OCI-LY1 (cell line): ENCODE measurements at regions not wholly inside any gene's neighbourhood (a gene's known extent, or its start where the extent isn't known, plus 50 kb on each side); places are given as distances from the start of the nearest gene placed in this dataset.
"Not testable (repeated sequence)": the region's sequence is repeated elsewhere in the genome, so short reads cannot be mapped to it uniquely, and the experiment has no call there.

Source experiments
- H2AFZ ChIP-seq: fragments of 200-600 bp; sonication (generic), shearing (Covaris generic); 2 replicates; pipeline ENCODE4 v1.6.0; 2014; ENCODE audit warnings: antibody characterized with exemption, mild to moderate bottlenecking, low read length
- H3F3A ChIP-seq: fragments of 200-600 bp; sonication (generic), shearing (Covaris generic); 2 replicates; pipeline ENCODE4 v1.6.0; 2014; ENCODE audit warnings: mild to moderate bottlenecking, antibody characterized with exemption, low read length, moderate library complexity; ENCODE audit not compliant: insufficient read depth
- H3K27ac ChIP-seq: fragments of 200-600 bp; sonication (generic); 2 replicates; pipeline ENCODE4 v1.5.1; 2014; ENCODE audit warnings: low read length, mixed run types, mild to moderate bottlenecking, low read depth; ENCODE audit not compliant: poor library complexity, severe bottlenecking
- H3K27me3 ChIP-seq: fragments of 200-600 bp; sonication (generic); 2 replicates; pipeline ENCODE4 v1.6.0; 2014; ENCODE audit warnings: antibody characterized with exemption, mild to moderate bottlenecking, low read length, moderate library complexity; ENCODE audit not compliant: insufficient read depth
- H3K36me3 ChIP-seq: fragments of 200-600 bp; sonication (generic); 2 replicates; pipeline ENCODE4 v1.6.1; 2014; ENCODE audit warnings: mild to moderate bottlenecking, antibody characterized with exemption, low read length, moderate library complexity, mixed read lengths; ENCODE audit not compliant: insufficient read depth
- H3K4me1 ChIP-seq: fragments of 200-600 bp; sonication (generic); 2 replicates; pipeline ENCODE4 v1.5.1; 2014; ENCODE audit warnings: mild to moderate bottlenecking, low read length, moderate library complexity; ENCODE audit not compliant: insufficient read depth, severe bottlenecking
- H3K4me2 ChIP-seq: fragments of 200-600 bp; sonication (generic), shearing (Covaris generic); 2 replicates; pipeline ENCODE4 v1.6.1; 2014; ENCODE audit warnings: low read length
- H3K4me3 ChIP-seq: fragments of 200-600 bp; sonication (generic); 2 replicates; pipeline ENCODE4 v1.5.1; 2014; ENCODE audit warnings: low read length, low read depth, mild to moderate bottlenecking, mixed read lengths; ENCODE audit not compliant: poor library complexity, severe bottlenecking
- H3K79me2 ChIP-seq: fragments of 200-600 bp; shearing (Covaris generic); 2 replicates; pipeline ENCODE4 v1.6.1; 2016; ENCODE audit warnings: mixed run types, low read length, mixed read lengths; ENCODE audit not compliant: insufficient read depth
- H3K9ac ChIP-seq: fragments of 200-600 bp; sonication (generic), shearing (Covaris generic); 2 replicates; pipeline ENCODE4 v1.6.1; 2014; ENCODE audit warnings: mild to moderate bottlenecking, low read length, mixed read lengths
- H3K9me2 ChIP-seq: fragments of 200-600 bp; sonication (generic), shearing (Covaris generic); 2 replicates; pipeline ENCODE4 v1.6.1; 2014; ENCODE audit warnings: low read depth, mild to moderate bottlenecking, low read length, mixed read lengths
- H3K9me3 ChIP-seq: fragments of 200-600 bp; shearing (Covaris generic); 2 replicates; pipeline ENCODE4 v1.6.1; 2014; ENCODE audit warnings: low read length, mixed read lengths
- H4K20me1 ChIP-seq: fragments of 200-600 bp; sonication (generic), shearing (Covaris generic); 2 replicates; pipeline ENCODE4 v1.6.0; 2016; ENCODE audit warnings: mild to moderate bottlenecking, low read length; ENCODE audit not compliant: insufficient read depth
- EZH2 ChIP-seq: fragments of 200-600 bp; sonication (generic), shearing (Covaris generic); IDR thresholded peaks from 2 replicates; pipeline ENCODE4 v1.8.0; 2017; ENCODE audit warnings: borderline replicate concordance, mixed run types, mild to moderate bottlenecking, antibody characterized with exemption, low read length, moderate library complexity, mixed read lengths
- TF ChIP-seq, protein P1 (sequence below): fragments of 200-600 bp; sonication (generic), shearing (Covaris generic); IDR thresholded peaks from 2 replicates; pipeline ENCODE4 v1.5.1; 2017; ENCODE audit warnings: mild to moderate bottlenecking, antibody characterized with exemption, low read length, moderate library complexity, mixed read lengths

DNA sequence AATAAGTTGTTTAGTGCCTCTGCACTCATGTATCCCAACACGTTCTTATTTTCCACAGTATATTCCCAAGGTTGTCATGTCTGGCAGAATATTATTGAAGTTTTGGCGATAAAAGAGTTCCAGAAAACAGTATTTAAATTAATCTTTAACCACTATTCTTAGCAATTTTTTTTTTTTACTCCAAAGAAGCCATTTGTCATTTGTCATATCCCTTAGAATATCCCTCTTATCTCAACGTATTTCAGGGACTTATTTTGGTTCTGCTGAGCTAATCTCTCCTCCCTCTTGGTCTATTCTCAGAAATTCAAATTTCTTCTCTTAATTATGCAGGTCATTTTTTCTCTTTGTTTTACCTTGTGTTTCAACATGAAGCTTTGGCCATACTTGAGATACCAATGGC, 643.4 kb downstream of the ANKRD7 start:
- Histone ChIP-seq H3K27me3 (no peaks in the 10 kb centered on the region), H2AFZ (no peak overlapping the region), H3K27ac (no peak overlapping the region), H3K4me2 (no peak overlapping the region), H3K36me3 (no peaks in the 10 kb centered on the region), H3K9me3 (no peaks in the 10 kb centered on the region), H3K4me1 (no peaks in the 10 kb centered on the region), H3K4me3 (no peak overlapping the region), H3K79me2 (no peaks in the 10 kb centered on the region), H4K20me1 (no peaks in the 10 kb centered on the region), H3F3A (no peaks in the 10 kb centered on the region), H3K9me2 (no peaks in the 10 kb centered on the region), H3K9ac (no peak overlapping the region)
- no peak for TF ChIP-seq EZH2
- TF ChIP-seq, protein P1, sequence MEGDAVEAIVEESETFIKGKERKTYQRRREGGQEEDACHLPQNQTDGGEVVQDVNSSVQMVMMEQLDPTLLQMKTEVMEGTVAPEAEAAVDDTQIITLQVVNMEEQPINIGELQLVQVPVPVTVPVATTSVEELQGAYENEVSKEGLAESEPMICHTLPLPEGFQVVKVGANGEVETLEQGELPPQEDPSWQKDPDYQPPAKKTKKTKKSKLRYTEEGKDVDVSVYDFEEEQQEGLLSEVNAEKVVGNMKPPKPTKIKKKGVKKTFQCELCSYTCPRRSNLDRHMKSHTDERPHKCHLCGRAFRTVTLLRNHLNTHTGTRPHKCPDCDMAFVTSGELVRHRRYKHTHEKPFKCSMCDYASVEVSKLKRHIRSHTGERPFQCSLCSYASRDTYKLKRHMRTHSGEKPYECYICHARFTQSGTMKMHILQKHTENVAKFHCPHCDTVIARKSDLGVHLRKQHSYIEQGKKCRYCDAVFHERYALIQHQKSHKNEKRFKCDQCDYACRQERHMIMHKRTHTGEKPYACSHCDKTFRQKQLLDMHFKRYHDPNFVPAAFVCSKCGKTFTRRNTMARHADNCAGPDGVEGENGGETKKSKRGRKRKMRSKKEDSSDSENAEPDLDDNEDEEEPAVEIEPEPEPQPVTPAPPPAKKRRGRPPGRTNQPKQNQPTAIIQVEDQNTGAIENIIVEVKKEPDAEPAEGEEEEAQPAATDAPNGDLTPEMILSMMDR = no peak

DNA sequence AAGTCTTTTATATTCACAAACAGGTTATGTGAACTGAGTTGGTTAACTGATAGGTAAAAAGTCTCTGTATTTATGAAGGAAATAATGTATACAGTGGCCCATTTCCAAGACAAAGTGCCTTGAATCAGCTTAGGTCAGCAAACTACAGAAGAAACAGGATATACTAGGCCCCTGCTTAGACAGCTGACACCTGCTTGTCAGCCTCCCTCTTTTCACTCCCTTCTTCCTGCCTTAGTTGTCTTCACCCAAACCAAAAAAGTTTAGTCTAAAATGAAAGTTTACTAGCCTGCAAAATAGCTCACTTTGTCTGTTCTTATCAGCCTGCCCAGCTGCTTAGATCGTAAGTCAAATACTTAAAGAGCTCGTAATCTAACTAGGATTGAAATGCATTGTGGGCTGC, 644.6 kb downstream of the ANKRD7 start:
- not testable (repeated sequence) for H3K4me2 ChIP-seq, H3K4me3 ChIP-seq, H3K9me2 ChIP-seq, H3K79me2 ChIP-seq, H3K36me3 ChIP-seq, H3F3A ChIP-seq, H3K27me3 ChIP-seq, H3K27ac ChIP-seq, H3K9ac ChIP-seq, H3K4me1 ChIP-seq, H4K20me1 ChIP-seq, H3K9me3 ChIP-seq, H2AFZ ChIP-seq

DNA sequence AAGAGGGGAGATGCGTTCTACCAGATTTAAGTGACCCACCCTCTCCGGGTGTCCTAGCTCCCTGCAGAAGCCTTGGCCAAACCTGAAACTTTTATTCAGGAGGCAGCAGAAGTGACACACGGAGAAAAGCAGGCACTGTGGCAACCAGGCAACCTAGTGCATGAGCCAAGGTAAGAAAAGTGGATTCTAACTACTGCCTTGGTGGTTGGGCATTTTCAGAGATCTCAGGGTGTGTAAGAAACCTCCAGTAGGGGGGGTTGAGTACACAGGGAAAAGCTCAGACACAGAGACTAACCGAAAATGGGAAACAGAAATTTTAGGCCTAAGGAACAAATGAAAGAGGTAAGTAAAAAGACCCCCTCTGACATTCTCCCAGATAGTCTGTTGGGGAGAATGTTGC, 645.7 kb downstream of the ANKRD7 start:
- Histone ChIP-seq H3K27me3 (no peaks in the 10 kb centered on the region), H3K9ac (no peak overlapping the region), H3K9me3 (no peaks in the 10 kb centered on the region), H3K4me3 (no peak overlapping the region), H3K4me1 (no peaks in the 10 kb centered on the region), H2AFZ (no peak overlapping the region), H3K79me2 (no peaks in the 10 kb centered on the region), H3K36me3 (no peaks in the 10 kb centered on the region), H4K20me1 (no peaks in the 10 kb centered on the region), H3K9me2 (no peaks in the 10 kb centered on the region), H3F3A (no peaks in the 10 kb centered on the region), H3K4me2 (no peak overlapping the region), H3K27ac (no peak overlapping the region)
- no peak for TF ChIP-seq EZH2
- TF ChIP-seq, protein P1 = peak; percentile 56; the same call in 1 of the 2 replicates

DNA sequence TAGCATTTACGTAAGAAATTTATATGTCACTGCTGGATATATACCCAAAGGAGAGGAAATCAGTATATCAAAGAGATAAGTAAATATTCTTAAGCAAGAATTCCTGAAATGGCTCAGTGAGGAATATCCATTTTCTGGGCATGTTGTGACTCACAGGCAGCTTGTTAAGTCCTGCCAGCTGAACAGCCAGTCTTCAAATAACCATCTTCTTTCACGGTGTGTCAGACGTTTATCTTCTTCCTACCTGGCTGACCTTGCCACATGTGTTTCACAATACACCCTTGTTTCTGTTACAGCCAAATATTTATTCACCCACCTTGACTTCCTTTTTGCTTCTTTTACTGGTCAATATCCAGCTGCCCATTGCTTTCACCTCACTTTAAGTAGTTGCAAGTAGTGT, 648.1 kb downstream of the ANKRD7 start:
- no peaks in the 10 kb centered on the region for H3F3A ChIP-seq
- H2AFZ ChIP-seq = no peak overlapping the region
- no peaks in the 10 kb centered on the region for H3K4me1 ChIP-seq
- no peak overlapping the region for H3K9ac ChIP-seq
- no peaks in the 10 kb centered on the region for H3K9me2 ChIP-seq
- no peaks in the 10 kb centered on the region for H4K20me1 ChIP-seq
- no peak overlapping the region for H3K27ac ChIP-seq
- H3K79me2 ChIP-seq = no peaks in the 10 kb centered on the region
- no peak overlapping the region for H3K4me3 ChIP-seq
- no peaks in the 10 kb centered on the region for H3K36me3 ChIP-seq
- TF ChIP-seq, protein P1 = no peak
- no peak for TF ChIP-seq EZH2
- no peaks in the 10 kb centered on the region for H3K9me3 ChIP-seq
- no peak overlapping the region for H3K4me2 ChIP-seq
- no peaks in the 10 kb centered on the region for H3K27me3 ChIP-seq
